ENCODE measurements at regions not wholly inside any gene's neighbourhood (a gene's known extent, or its start where the extent isn't known, plus 50 kb on each side); places are given as distances from the start of the nearest gene placed in this dataset.
"Not testable (repeated sequence)": the region's sequence is repeated elsewhere in the genome, so short reads cannot be mapped to it uniquely, and the experiment has no call there.

DNA sequence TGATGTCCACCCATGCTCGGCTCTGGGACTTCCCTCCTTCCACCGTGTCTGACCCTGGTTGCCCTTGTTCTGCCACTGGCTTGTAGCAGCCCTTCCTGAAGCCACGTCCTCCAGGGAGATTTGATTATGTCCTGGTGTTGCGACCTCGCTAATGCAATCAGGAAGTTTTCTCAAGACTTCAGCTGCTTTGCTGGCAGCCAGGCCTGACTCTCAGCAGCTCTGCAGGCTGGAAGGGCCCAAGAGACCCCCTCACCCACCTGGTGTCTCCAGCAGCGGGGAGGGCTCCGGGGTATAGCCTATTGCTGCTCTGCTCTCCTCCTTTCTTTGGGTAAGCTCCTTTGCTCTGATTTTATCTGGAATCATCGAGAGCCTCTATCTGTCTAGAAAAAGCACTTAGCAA lies 2882.8 kb downstream of the RPIA start:
- not testable (repeated sequence) for TF ChIP-seq POLR2AphosphoS5 (IDR thresholded peaks at IDR 0.05; ENCODE audit: insufficient read depth in 1 of 2, low read depth in 1 of 2); POLR2A (IDR thresholded peaks at IDR 0.05)
- TF ChIP-seq, protein P1, sequence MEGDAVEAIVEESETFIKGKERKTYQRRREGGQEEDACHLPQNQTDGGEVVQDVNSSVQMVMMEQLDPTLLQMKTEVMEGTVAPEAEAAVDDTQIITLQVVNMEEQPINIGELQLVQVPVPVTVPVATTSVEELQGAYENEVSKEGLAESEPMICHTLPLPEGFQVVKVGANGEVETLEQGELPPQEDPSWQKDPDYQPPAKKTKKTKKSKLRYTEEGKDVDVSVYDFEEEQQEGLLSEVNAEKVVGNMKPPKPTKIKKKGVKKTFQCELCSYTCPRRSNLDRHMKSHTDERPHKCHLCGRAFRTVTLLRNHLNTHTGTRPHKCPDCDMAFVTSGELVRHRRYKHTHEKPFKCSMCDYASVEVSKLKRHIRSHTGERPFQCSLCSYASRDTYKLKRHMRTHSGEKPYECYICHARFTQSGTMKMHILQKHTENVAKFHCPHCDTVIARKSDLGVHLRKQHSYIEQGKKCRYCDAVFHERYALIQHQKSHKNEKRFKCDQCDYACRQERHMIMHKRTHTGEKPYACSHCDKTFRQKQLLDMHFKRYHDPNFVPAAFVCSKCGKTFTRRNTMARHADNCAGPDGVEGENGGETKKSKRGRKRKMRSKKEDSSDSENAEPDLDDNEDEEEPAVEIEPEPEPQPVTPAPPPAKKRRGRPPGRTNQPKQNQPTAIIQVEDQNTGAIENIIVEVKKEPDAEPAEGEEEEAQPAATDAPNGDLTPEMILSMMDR (IDR thresholded peaks at IDR 0.05) = not testable (repeated sequence)
